ENCODE measurements at regions not wholly inside any gene's neighbourhood (a gene's known extent, or its start where the extent isn't known, plus 50 kb on each side); places are given as distances from the start of the nearest gene placed in this dataset.

- Histone ChIP-seq H3K4me1 (no peaks in the 10 kb centered on the region), H3K4me3 (no peak overlapping the region), H3K27ac (no peak overlapping the region), H3K27me3 (no peaks in the 10 kb centered on the region), H3K9me3 (peaks cover 4% of the 10 kb centered on the region), H3K36me3 (no peaks in the 10 kb centered on the region)
- WGBS, result no CpG with 5 or more reads among the region's 1 CpG
- no peak for TF ChIP-seq POLR2A (IDR thresholded peaks at IDR 0.05)
- TF ChIP-seq EP300 (IDR thresholded peaks at IDR 0.05), result no peak
- no peak for TF ChIP-seq CTCF (IDR thresholded peaks at IDR 0.05)
- no peak for TF ChIP-seq POLR2AphosphoS5 (IDR thresholded peaks at IDR 0.05)
- DNase-seq (ENCODE audit: low spot score in 2 of 2), result no peak
These were observed 210.5 kb downstream of the LMO4 start for GRCh38 chr1:87539147-87539546.

DNA sequence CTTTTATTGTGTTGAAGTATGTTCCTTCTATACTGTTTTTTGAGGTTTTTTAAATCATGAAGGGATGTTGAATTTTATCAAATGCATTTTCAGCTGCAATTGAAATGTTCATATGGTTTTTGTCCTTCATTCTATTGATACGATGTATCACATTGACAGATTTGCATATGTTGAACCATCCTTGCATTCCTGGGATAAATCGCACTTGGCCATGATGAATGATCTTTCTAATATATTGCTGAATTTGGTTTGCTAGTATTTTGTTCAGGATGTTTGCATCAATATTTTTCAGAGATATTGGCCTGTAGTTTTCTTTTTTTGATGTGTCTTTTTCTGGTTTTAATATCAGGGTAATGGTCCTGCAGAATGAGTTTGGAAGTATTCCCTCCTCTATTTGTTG, 214.0 kb downstream of the LMO4 start:
- Histone ChIP-seq H3K27ac (no peak overlapping the region), H3K4me3 (no peak overlapping the region), H3K4me1 (no peaks in the 10 kb centered on the region), H3K27me3 (no peaks in the 10 kb centered on the region), H3K9me3 (peaks cover 11% of the 10 kb centered on the region), H3K36me3 (no peaks in the 10 kb centered on the region)
- no peak for DNase-seq (ENCODE audit: low spot score in 2 of 2)
- WGBS, result 99% methylated on average over 2 of the region's 2 CpGs
- no peak for TF ChIP-seq CTCF (IDR thresholded peaks at IDR 0.05)
- TF ChIP-seq EP300 (IDR thresholded peaks at IDR 0.05), result no peak
- TF ChIP-seq POLR2A (IDR thresholded peaks at IDR 0.05), result no peak
- no peak for TF ChIP-seq POLR2AphosphoS5 (IDR thresholded peaks at IDR 0.05)

GRCh38 chr1:87549738-87550137, 221.1 kb downstream of the LMO4 start:
- Histone ChIP-seq H3K4me3 (no peak overlapping the region), H3K4me1 (no peaks in the 10 kb centered on the region), H3K36me3 (no peaks in the 10 kb centered on the region), H3K27ac (no peak overlapping the region), H3K9me3 (peaks cover 7% of the 10 kb centered on the region), H3K27me3 (no peaks in the 10 kb centered on the region)
- WGBS, result 67% methylated on average over 1 of the region's 1 CpG
- TF ChIP-seq POLR2AphosphoS5 (IDR thresholded peaks at IDR 0.05), result no peak
- TF ChIP-seq POLR2A (IDR thresholded peaks at IDR 0.05), result no peak
- no peak for DNase-seq (ENCODE audit: low spot score in 2 of 2)

DNA sequence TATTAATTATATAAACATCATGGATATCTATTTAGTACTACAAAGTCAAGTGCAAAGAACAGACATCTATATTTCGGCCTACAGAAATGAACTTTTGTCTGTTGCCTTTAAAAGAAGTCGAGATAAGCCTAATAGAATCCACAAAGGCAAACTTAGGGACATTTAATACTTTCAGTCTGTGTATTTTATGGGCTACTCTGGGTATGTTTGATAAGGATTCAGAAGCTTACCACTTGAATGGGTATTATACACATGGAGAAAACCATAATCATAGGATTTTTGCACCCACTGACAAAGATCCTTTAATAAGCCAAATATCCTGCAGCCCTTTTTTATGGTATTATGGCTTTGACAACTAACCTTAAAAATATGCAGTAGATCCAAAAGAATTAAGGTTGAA, 224.8 kb downstream of the LMO4 start:
- TF ChIP-seq CTCF (IDR thresholded peaks at IDR 0.05) (no peak), EP300 (IDR thresholded peaks at IDR 0.05) (no peak), POLR2AphosphoS5 (IDR thresholded peaks at IDR 0.05) (no peak), POLR2A (IDR thresholded peaks at IDR 0.05) (no peak)
- DNase-seq (ENCODE audit: low spot score in 2 of 2), result no peak
- Histone ChIP-seq H3K27ac (no peak overlapping the region), H3K36me3 (no peaks in the 10 kb centered on the region), H3K9me3 (no peaks in the 10 kb centered on the region), H3K4me1 (no peaks in the 10 kb centered on the region), H3K27me3 (no peaks in the 10 kb centered on the region), H3K4me3 (no peak overlapping the region)
- 95% methylated on average over 2 of the region's 2 CpGs for WGBS

GRCh38 chr1:87555366-87555765, 226.7 kb downstream of the LMO4 start:
- Histone ChIP-seq H3K9me3 (no peaks in the 10 kb centered on the region), H3K36me3 (no peaks in the 10 kb centered on the region), H3K27me3 (no peaks in the 10 kb centered on the region), H3K27ac (no peak overlapping the region), H3K4me3 (no peak overlapping the region), H3K4me1 (no peaks in the 10 kb centered on the region)
- 55% methylated on average over 1 of the region's 1 CpG for WGBS
- TF ChIP-seq POLR2AphosphoS5 (IDR thresholded peaks at IDR 0.05) (no peak), POLR2A (IDR thresholded peaks at IDR 0.05) (no peak), CTCF (IDR thresholded peaks at IDR 0.05) (no peak), EP300 (IDR thresholded peaks at IDR 0.05) (no peak)
- DNase-seq (ENCODE audit: low spot score in 2 of 2), result no peak

DNA sequence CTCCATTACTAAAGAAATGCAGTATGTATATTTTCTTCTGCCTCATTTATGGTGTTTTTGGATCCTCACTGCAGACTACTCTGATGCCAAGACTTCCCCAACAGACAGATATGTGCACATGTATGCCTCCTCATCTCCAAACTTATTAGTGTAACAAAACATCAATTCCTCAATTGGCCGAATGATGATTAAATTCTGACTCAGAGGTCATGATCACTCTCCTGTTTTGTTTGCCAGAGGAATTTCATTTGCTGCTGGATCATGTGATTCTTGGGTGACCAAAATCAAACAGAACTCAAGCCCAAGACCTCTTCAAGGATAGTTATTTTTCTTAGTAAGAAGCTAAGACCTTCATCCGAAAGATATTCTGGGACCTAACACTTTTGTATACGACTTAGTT, 227.6 kb downstream of the LMO4 start:
- no peaks in the 10 kb centered on the region for H3K36me3 ChIP-seq
- no peak overlapping the region for H3K4me3 ChIP-seq
- no peak for DNase-seq (ENCODE audit: low spot score in 2 of 2)
- H3K27me3 ChIP-seq, result no peaks in the 10 kb centered on the region
- H3K4me1 ChIP-seq, result no peaks in the 10 kb centered on the region
- no peaks in the 10 kb centered on the region for H3K9me3 ChIP-seq
- 90% methylated on average over 3 of the region's 3 CpGs for WGBS
- H3K27ac ChIP-seq, result no peak overlapping the region
- no peak for TF ChIP-seq CTCF (IDR thresholded peaks at IDR 0.05)
- no peak for TF ChIP-seq EP300 (IDR thresholded peaks at IDR 0.05)
- TF ChIP-seq POLR2AphosphoS5 (IDR thresholded peaks at IDR 0.05), result no peak
- TF ChIP-seq POLR2A (IDR thresholded peaks at IDR 0.05), result no peak

Measured in suprapubic skin (tissue), 4 donors.